Amygdala (tissue), 56 donors: ENCODE measurements at regions not wholly inside any gene's neighbourhood (a gene's known extent, or its start where the extent isn't known, plus 50 kb on each side); places are given as distances from the start of the nearest gene placed in this dataset.
"Not testable (repeated sequence)": the region's sequence is repeated elsewhere in the genome, so short reads cannot be mapped to it uniquely, and the experiment has no call there.

Source experiments
- DNase-seq, 56 donors: peaks; one replicate each; lab custom pipeline; 2025; lab: John Stamatoyannopoulos, UW

GRCh38 chr7:137120690-137121089 lies 222.8 kb downstream of the PTN start:
- no peak for DNase-seq

DNA sequence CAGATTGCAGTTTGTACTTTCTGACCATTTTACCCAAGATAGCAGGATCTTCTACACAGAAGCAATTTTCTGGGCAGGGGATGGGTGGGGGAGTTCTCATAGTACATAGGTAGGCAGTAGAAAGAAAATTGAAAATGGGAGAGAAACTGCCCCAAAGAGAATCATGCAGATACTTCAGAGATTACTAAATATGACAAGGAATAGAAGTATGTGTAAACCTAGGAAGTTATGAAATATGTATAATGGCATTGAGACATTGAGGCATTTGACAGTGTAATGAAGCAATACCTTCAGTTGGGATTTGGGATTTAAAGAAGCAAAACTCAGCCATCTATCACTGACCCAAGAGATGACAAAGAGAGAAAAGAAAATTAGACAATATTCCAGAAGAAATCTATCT lies 233.0 kb downstream of the PTN start:
- DNase-seq = no peak

DNA sequence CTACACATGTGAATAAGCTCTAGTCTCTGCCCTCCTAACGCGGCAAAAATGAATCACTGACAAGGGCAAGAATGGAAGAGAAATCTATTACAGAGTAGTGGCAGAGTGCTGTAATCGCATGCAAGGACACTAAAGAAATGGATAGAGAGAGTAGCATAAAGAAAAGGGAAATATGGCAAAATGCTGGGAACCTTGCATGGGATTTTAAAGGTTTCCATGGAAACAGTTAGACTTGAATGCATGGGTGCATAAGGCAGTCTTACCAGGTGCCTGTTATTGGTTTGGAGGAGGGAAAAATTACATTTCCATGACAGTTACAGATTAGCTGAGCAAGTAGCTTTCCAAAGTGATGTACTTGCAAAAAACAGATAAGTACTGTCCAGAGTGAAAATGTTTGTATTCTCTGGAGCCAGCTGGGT lies 233.4 kb downstream of the PTN start:
- DNase-seq = no peak

GRCh38 chr7:137107802-137108201 lies 235.7 kb downstream of the PTN start:
- not testable (repeated sequence) for DNase-seq

GRCh38 chr7:137103526-137103925 lies 235.1 kb downstream of the CHRM2 start:
- DNase-seq = not testable (repeated sequence)

DNA sequence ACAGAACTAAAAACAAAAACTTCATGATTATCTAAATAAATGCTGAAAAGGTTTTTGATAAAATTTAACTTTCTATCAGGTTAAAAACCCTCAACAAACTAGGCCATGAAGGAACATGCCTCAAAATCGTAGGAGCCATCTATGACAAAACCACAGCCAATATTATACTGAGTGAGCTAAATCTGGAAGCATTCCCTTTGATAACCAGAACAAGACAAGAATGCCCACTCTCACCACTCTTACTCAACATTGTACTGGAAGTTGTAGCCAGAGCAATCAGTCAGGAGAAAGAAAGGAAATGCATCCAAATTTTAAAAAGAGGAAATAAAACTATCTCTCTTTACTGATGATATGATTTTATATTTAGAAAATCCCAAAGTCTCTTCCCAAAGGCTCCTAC lies 228.7 kb downstream of the CHRM2 start:
- no peak for DNase-seq

- DNase-seq = no peak
Observed at GRCh38 chr7:137096607-137097006, 228.2 kb downstream of the CHRM2 start.

- no peak for DNase-seq
Observed at GRCh38 chr7:137093198-137093597, 224.7 kb downstream of the CHRM2 start.

DNA sequence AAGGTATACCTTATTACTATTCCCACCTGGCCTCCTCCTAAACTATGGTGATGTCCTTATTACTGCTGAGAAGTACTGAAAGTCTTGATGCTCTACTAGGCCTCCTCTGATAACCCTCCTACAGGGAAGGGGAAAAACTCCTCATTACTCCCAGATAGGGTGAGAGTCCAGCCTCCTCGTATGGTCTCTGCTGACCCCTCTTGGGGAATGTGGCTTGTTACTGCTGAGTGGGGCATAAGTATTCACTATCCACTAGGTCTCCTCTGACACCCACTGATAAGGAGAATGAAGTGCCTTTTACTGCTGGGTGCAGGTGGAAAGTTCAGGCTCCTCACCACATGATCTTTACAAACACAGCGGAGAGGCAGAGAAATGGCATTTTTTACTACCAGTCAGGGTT lies 222.9 kb downstream of the CHRM2 start:
- DNase-seq = no peak

- DNase-seq = no peak
Observed at GRCh38 chr7:137086896-137087295, 218.4 kb downstream of the CHRM2 start.

DNA sequence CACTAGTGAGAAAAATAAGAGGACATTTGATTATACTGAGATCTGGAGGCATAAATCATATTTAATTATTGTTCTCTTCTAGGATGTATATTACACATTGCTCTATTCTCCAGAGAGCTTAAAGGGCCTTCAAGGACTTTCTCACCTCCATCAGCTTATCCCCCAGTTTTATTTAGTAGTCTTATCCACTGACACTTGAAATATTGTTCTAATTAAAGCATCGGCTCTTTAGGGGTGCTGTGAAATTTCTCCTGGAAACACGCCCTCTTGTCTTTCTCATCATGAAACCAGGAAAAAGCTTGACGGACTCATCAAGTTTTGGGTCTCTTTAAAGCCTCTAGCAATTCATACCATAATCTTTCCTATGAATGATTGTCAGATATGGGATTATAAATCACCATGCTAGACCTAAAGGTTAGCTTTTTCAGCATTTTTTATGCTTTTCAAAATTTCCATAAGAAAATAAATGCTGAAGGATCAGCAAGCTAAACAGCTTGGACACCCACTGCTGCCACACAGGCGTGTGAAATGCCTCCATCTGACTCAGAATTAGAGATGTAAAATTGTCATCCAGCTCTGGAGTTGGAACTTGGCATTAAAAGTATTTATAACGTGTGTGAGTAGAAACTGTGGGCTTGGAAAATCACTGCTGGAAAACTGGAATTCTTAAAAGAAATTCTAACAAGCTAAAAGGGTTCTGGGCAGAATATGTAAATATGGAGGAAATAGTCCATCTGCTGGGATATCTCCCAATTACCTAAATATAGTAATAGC lies 216.3 kb downstream of the CHRM2 start:
- DNase-seq = peak in 8 of 56 donors; percentile 2 to 37 (median 10)

- no peak for DNase-seq
Observed at GRCh38 chr7:137082391-137082790, 213.9 kb downstream of the CHRM2 start.

- peak in 1 of 56 donors; percentile 1 for DNase-seq
Observed at GRCh38 chr7:137081321-137082093, 213.1 kb downstream of the CHRM2 start.

- DNase-seq = peak in 1 of 56 donors; percentile 1
Observed at GRCh38 chr7:137080516-137081203, 212.2 kb downstream of the CHRM2 start.

GRCh38 chr7:137078781-137079180 lies 210.3 kb downstream of the CHRM2 start:
- DNase-seq = no peak

DNA sequence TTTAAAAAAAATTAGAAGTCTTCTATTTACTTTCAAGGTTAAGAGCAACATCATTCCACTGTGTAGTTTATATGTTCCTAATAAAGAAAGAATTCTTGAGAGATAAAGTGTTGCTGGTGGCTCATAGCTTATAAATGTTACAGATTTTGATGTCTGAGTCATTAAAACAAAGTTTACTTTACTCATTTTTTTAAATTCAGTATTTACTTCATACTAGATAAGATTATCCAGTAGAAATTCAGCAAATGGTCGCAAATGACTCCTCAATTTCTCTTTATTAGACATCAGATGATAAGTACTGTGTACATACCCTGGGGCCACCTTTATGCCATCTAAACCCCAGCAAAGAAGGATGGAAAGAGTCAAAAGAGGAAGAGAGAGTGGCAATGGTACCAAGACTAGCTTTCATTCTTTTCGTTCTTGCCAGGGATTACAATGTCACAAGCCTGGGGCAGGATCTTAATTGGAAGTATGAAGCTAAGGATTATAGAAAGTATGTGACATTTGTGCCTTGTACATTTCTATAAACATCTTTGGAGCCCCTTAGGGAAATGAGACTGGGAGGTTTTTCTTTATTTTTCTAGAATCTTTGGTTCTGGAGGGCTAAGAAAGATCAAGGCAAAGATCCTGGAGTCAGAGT lies 206.1 kb downstream of the CHRM2 start:
- DNase-seq = no peak

DNA sequence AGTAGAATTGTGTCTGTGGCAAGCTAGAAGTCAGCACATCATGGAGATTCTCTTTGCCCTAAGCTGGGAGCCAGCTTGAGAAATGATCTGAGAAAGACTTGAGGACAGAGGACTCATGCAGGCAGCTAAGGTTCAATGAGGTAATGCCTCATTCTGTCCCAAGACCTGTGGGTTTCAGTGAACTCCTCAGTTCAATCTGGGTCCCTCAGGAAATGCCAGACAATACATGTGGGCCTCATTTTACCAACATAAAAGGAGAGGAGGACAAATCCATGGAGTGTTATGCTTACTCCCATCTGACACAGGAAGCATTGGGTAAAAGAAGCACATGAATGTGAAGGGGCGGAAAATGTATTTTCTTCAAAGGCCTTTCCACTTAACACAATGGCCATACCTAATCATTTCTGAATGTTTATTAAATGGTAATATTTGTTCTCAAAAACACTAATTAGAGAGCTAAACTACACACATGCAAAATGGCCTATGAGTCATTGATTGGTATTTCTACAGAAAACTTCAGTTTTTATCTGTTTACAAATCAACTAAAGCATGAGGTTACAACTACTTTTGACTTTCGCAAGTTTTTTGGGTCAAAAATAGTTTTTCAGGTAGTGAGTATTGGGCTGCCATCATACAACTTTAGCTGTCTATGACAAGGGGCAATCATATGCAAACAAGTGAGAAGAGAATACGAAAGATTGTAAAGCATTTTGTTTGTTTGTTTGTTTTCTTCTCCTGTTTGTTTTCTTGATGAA lies 205.3 kb downstream of the CHRM2 start:
- no peak for DNase-seq
